Psoas muscle (tissue), 7 donors: ENCODE measurements at regions not wholly inside any gene's neighbourhood (a gene's known extent, or its start where the extent isn't known, plus 50 kb on each side); places are given as distances from the start of the nearest gene placed in this dataset.

Experiments
- ATAC-seq, 4 donors: fragments of 200-7000 bp; cut with Tn5 transposase; one replicate each; pipeline ENCODE4 v1.9.1; 2020; ENCODE audit warnings: moderate library complexity in 3 of 4, mild to moderate bottlenecking in 2 of 4
- DNase-seq, 2 donors: peaks; one replicate each; pipeline ENCODE4 v3.0.0-alpha.2; 2020
- H3K27ac ChIP-seq: fragments of 200-600 bp; one replicate; pipeline ENCODE4 v1.8.0; 2022
- H3K27me3 ChIP-seq, 3 donors: fragments of 200-600 bp in 1 of 3; one replicate each; pipeline versions ENCODE4 v1.6.1 to v1.8.0; 2013 to 2022; ENCODE audit warnings: low read length in 2 of 3, mild to moderate bottlenecking in 2 of 3, moderate library complexity in 1 of 3; ENCODE audit not compliant: insufficient read depth in 3 of 3
- H3K36me3 ChIP-seq, 2 donors: fragments of 200-600 bp in 1 of 2; one replicate each; pipeline versions ENCODE4 v1.6.1 to v1.8.0; 2013 to 2022; ENCODE audit warnings: low read depth in 1 of 2, mild to moderate bottlenecking in 1 of 2, moderate library complexity in 1 of 2; ENCODE audit not compliant: insufficient read depth in 1 of 2
- H3K4me1 ChIP-seq: fragments of 200-600 bp; one replicate; pipeline ENCODE4 v1.8.0; 2022
- H3K4me3 ChIP-seq: fragments of 200-600 bp; one replicate; pipeline ENCODE4 v1.8.0; 2022; ENCODE audit warnings: mild to moderate bottlenecking
- H3K9me3 ChIP-seq: fragments of 200-600 bp; one replicate; pipeline ENCODE4 v1.8.0; 2022
- WGBS, 3 donors: extraction: QIAGEN DNeasy Blood & Tissue Kit; methylation state at CpG; one replicate each; pipeline versions ENCODE4 v1.1.6 to v1.1.7; 2013; 5-methylcytosine and 5-hydroxymethylcytosine counted together
- intact Hi-C, 2 donors: fragments of 100-400 bp; cut with DNase I; formaldehyde crosslinking; loops; one replicate each; pipeline versions ENCODE4 v1.11.0 to v1.14.2; 2022
- TF ChIP-seq, protein P1 (sequence below): fragments of 200-600 bp; IDR thresholded peaks from one replicate; pipeline ENCODE4 v1.8.0; 2022; ENCODE audit warnings: antibody characterized with exemption
- donor health status: healthy with polysubstance abuse.
- donor health status: DM: no; HTN: no; CAD: no; lungs with moderate emphysema.
- donor health status: Bipolar disorder and iron deficiency.
- donor health status: healthy.
- donor health status: DM: yes; HTN: yes; CAD: no.
- donor health status: DM: no; HTN: no; CAD: no.
- donor health status: DM: yes; HTN: yes; CAD: no.

DNA sequence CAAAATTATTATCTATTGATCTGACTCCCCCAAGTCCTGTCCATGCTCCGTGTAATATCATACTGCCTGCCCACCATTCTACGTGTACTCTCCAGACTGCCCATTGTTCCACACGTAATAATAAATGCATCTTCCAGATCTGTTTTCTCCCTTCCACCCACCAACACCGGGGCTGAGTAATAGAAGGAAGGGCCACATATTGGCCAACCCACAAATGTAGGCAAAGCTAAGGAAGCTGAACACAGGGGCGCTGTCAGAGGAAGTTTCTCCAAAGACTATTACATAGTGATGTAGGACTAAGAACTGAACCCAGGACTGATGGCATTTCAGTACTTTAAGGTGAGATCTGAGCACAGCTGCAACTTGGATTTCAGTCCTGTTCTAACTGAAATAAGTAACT is 135.8 kb upstream of the GUCY1A1 start:
- TF ChIP-seq, protein P1, sequence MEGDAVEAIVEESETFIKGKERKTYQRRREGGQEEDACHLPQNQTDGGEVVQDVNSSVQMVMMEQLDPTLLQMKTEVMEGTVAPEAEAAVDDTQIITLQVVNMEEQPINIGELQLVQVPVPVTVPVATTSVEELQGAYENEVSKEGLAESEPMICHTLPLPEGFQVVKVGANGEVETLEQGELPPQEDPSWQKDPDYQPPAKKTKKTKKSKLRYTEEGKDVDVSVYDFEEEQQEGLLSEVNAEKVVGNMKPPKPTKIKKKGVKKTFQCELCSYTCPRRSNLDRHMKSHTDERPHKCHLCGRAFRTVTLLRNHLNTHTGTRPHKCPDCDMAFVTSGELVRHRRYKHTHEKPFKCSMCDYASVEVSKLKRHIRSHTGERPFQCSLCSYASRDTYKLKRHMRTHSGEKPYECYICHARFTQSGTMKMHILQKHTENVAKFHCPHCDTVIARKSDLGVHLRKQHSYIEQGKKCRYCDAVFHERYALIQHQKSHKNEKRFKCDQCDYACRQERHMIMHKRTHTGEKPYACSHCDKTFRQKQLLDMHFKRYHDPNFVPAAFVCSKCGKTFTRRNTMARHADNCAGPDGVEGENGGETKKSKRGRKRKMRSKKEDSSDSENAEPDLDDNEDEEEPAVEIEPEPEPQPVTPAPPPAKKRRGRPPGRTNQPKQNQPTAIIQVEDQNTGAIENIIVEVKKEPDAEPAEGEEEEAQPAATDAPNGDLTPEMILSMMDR: no peak
- ATAC-seq (no peak), DNase-seq (no peak)
- Histone ChIP-seq H3K4me3 (no peak overlapping the region), H3K27ac (no peak overlapping the region), H3K4me1 (no peaks in the 10 kb centered on the region), H3K27me3 (no peaks in the 10 kb centered on the region), H3K9me3 (no peaks in the 10 kb centered on the region), H3K36me3 (no peaks in the 10 kb centered on the region)
- intact Hi-C loops: no loop called here
- WGBS, 3 donors: 79 to 81% (median 79%) methylated on average over 5 of the region's 5 CpGs

DNA sequence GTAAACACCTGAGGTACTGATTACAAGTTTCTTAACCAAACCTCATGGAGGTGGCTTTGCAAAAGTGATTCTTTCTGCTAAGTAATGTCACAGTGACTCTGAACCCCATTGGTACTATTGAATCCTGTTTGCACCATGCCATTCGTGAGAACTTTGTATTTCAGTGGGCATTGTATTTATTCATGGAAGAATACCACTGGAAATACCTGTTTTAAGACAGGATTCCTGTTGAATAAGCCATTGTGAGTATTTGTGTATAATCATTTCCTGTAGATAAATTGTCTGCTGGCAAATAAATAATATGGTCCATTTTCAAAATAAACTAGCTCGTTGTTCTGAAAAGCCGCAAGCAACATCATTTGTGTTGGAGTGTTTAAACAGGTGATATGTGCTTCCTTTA is 136.4 kb upstream of the GUCY1A1 start:
- Histone ChIP-seq H3K36me3 (no peaks in the 10 kb centered on the region), H3K27ac (no peak overlapping the region), H3K4me1 (no peaks in the 10 kb centered on the region), H3K9me3 (no peaks in the 10 kb centered on the region), H3K4me3 (no peak overlapping the region), H3K27me3 (no peaks in the 10 kb centered on the region)
- no peak for ATAC-seq
- TF ChIP-seq, protein P1: no peak
- 70 to 73% (median 71%) methylated on average over 3 of the region's 3 CpGs for WGBS, 3 donors
- intact Hi-C loops: no loop called here
- no peak for DNase-seq

DNA sequence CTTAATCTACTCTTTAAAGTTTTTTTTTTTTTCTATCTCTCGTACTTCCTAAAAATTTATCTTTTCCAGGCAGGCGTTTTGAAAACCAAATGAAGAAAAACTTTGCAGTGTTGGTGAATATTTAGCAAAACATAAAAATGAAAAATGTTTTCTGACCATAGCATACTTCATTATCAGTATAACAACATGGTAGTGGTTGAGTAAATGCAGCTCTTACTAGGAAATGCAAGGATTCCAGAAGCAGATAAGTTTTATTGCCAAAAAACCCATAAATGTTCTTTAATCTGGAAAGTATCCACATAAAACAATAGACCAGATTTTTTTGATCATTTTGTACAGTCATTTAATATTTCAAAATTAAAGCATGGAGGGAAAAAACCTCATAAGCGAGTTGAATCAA is 136.9 kb upstream of the GUCY1A1 start:
- Histone ChIP-seq H3K36me3 (no peaks in the 10 kb centered on the region), H3K4me1 (no peaks in the 10 kb centered on the region), H3K27ac (no peak overlapping the region), H3K4me3 (no peak overlapping the region), H3K9me3 (no peaks in the 10 kb centered on the region), H3K27me3 (no peaks in the 10 kb centered on the region)
- DNase-seq (no peak), ATAC-seq (no peak)
- intact Hi-C loops: no loop called here
- TF ChIP-seq, protein P1: no peak
- WGBS, 3 donors: 82 to 86% (median 86%) methylated on average over 3 of the region's 3 CpGs

DNA sequence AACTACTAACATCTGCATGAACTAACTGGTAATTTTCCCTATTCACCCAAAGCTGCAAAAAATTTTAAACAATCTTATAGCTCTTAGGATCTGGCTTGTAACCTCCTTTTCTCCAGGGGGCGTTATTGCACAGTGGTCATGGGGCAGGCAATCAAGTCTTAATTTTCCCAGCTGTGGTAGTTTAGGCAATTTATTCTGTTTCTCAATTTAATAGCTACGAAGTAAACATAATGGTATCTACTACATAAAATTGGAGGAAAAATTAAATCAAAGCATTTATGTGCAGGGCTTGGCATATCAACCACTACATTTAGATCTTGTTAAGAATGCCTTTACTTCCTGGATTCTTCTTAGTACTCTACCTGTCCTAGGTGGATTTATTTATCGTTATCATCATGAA is 137.4 kb upstream of the GUCY1A1 start:
- Histone ChIP-seq H3K4me3 (no peak overlapping the region), H3K27ac (no peak overlapping the region), H3K36me3 (no peaks in the 10 kb centered on the region), H3K4me1 (no peaks in the 10 kb centered on the region), H3K27me3 (no peaks in the 10 kb centered on the region), H3K9me3 (no peaks in the 10 kb centered on the region)
- WGBS, 3 donors: 67 to 74% (median 72%) methylated on average over 3 of the region's 3 CpGs
- TF ChIP-seq, protein P1: no peak
- ATAC-seq: no peak
- DNase-seq: no peak
- intact Hi-C loops: no loop called here

DNA sequence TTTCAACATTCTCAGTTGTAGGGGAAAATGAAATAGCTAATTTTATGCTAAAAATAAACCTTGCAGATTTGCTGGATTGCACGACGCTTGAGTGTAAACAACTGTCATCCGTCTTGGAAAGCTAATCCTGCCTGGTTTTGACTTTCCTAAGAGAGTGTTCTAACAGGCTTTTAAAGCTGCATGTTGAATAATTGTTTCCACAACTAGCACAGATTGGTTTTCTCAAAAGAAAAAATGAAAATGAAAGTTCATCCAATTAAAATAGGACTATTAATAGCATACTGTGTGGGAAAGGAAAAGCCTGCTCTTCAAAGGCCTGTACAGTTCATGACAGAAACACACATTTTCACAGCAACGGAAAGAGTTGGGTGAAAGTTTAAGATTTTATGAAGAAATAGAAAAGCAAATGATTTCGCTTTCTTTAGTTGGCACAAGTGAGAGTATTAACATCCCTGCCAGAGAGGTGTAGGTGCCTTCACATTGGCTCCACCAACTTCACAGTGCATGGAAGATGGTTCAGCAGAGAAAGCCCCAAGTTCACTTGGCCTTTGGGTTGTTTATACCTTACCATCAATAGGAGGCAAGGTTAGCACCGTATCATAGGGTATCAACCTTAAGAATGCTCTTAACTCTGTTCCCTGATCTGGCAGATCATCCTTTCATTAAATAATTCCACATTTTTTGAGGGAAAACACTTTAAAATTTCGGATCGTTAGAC is 140.0 kb upstream of the GUCY1A1 start:
- H3K27ac ChIP-seq: peak overlapping the region; percentile 19
- no peak for DNase-seq
- no peaks in the 10 kb centered on the region for H3K27me3 ChIP-seq
- H3K4me1 ChIP-seq: no peaks in the 10 kb centered on the region
- no peaks in the 10 kb centered on the region for H3K9me3 ChIP-seq
- 36 to 44% (median 38%) methylated on average over 8 of the region's 8 CpGs for WGBS, 3 donors
- no peak for ATAC-seq
- H3K4me3 ChIP-seq: no peak overlapping the region
- no peaks in the 10 kb centered on the region for H3K36me3 ChIP-seq
- TF ChIP-seq, protein P1: no peak
- intact Hi-C loops: no loop called here
